ENCODE measurements at regions not wholly inside any gene's neighbourhood (a gene's known extent, or its start where the extent isn't known, plus 50 kb on each side); places are given as distances from the start of the nearest gene placed in this dataset.

GRCh38 chr3:102972350-102972749, 537.5 kb downstream of the ZPLD1 start:
- Histone ChIP-seq H3K9me3 (ENCODE audit: insufficient read depth in 2 of 2, low read depth in 1 of 2, low read length in 1 of 2) (peaks cover 0 to 6% of the 10 kb centered on the region in 2 experiments; a peak in 1 of 4 replicates), H2BK120ac (replicated peaks; ENCODE audit: low read depth, low read length) (no peak overlapping the region), H3K56ac (replicated peaks; ENCODE audit: insufficient read length, low read depth, low read length) (no peak overlapping the region), H3K4me3 (ENCODE audit: extremely low read depth in 1 of 4, insufficient read depth in 2 of 4, low read depth in 3 of 4, low read length in 4 of 4) (no peak overlapping the region), H2BK5ac (ENCODE audit: low read depth, low read length) (no peak overlapping the region), H3K79me1 (ENCODE audit: low read depth, low read length) (no peaks in the 10 kb centered on the region), H3K4me1 (replicated peaks in 1 of 4; ENCODE audit: control insufficient read depth in 3 of 4, insufficient read depth in 4 of 4, low read length in 3 of 4) (no peaks in the 10 kb centered on the region), H2BK20ac (ENCODE audit: low read length) (no peak overlapping the region), H3K79me2 (ENCODE audit: control insufficient read depth in 1 of 2, insufficient read depth in 2 of 2, low read length in 2 of 2) (no peaks in the 10 kb centered on the region), H4K8ac (ENCODE audit: extremely low read depth, insufficient read depth, low read length) (no peak overlapping the region), H2BK15ac (ENCODE audit: low read length) (no peak overlapping the region), H3K14ac (ENCODE audit: insufficient read length) (no peak overlapping the region), H3K27ac (ENCODE audit: low read depth, low read length) (no peak overlapping the region), H4K91ac (replicated peaks; ENCODE audit: insufficient read length, low read length) (no peak overlapping the region), H3K18ac (ENCODE audit: extremely low read depth, low read length) (no peak overlapping the region), H2AK5ac (ENCODE audit: low read depth, low read length) (no peak overlapping the region), H3K36me3 (ENCODE audit: control insufficient read depth in 2 of 4, insufficient read depth in 4 of 4, low read length in 3 of 4) (no peaks in the 10 kb centered on the region), H2AFZ (ENCODE audit: low read length) (no peak overlapping the region), H4K20me1 (replicated peaks in 1 of 2; ENCODE audit: control insufficient read depth in 1 of 2, insufficient read depth in 2 of 2, low read length in 2 of 2) (no peaks in the 10 kb centered on the region), H3K23me2 (ENCODE audit: low read depth, low read length) (no peaks in the 10 kb centered on the region), H4K5ac (ENCODE audit: insufficient read length, low read depth, low read length) (no peak overlapping the region), H3K23ac (ENCODE audit: insufficient read length) (no peak overlapping the region), H3K27me3 (replicated peaks in 1 of 4; ENCODE audit: control insufficient read depth in 3 of 4, extremely low read depth in 1 of 4, insufficient read depth in 3 of 4, low read length in 3 of 4) (no peaks in the 10 kb centered on the region), H2BK12ac (ENCODE audit: low read depth, low read length) (no peak overlapping the region), H3K4ac (replicated peaks; ENCODE audit: insufficient read length, low read depth, low read length) (no peak overlapping the region), H3K4me2 (ENCODE audit: insufficient read depth in 1 of 2, low read depth in 2 of 2, low read length in 2 of 2) (no peak overlapping the region), H3K9ac (replicated peaks in 1 of 4; ENCODE audit: extremely low read depth in 1 of 4, low read depth in 3 of 4, low read length in 3 of 4) (no peak overlapping the region)
- FAIRE-seq (no peak), DNase-seq (ENCODE audit: low read depth in 1 of 2, low spot score in 2 of 2) (no peak)
- ChIA-PET CTCF (ENCODE audit: partially characterized antibody) (no interaction called here), POLR2A (ENCODE audit: partially characterized antibody) (no interaction called here)
- TF ChIP-seq NRF1 (IDR thresholded peaks at IDR 0.05; ENCODE audit: low read depth, low read length) (no peak), MAFK (IDR thresholded peaks at IDR 0.05; ENCODE audit: low read depth, low read length) (no peak), TAF1 (IDR thresholded peaks at IDR 0.05; ENCODE audit: low read depth, low read length) (no peak), EP300 (IDR thresholded peaks at IDR 0.05; ENCODE audit: borderline replicate concordance in 1 of 2, low read depth in 2 of 2, low read length in 2 of 2) (no peak), KDM5A (IDR thresholded peaks at IDR 0.05; ENCODE audit: low read length) (no peak), TCF12 (IDR thresholded peaks at IDR 0.05; ENCODE audit: low read depth, low read length) (no peak), RFX5 (IDR thresholded peaks at IDR 0.05; ENCODE audit: borderline replicate concordance, low read depth, low read length) (no peak), CHD2 (IDR thresholded peaks at IDR 0.05; ENCODE audit: low read length) (no peak), CBX5 (IDR thresholded peaks at IDR 0.05; ENCODE audit: low read depth, low read length) (no peak), NANOG (IDR thresholded peaks at IDR 0.05; ENCODE audit: insufficient read depth, low read depth, low read length, poor library complexity, severe bottlenecking) (no peak), SIN3A (conservative IDR thresholded peaks at IDR 0.05 in 1 of 2, IDR thresholded peaks at IDR 0.05 in 1 of 2; ENCODE audit: low read depth in 1 of 2, low read length in 2 of 2) (no peak), HDAC6 (IDR thresholded peaks at IDR 0.05; ENCODE audit: low read depth, low read length) (no peak), JUND (IDR thresholded peaks at IDR 0.05; ENCODE audit: low read length) (no peak)
- TF ChIP-seq, protein P1, sequence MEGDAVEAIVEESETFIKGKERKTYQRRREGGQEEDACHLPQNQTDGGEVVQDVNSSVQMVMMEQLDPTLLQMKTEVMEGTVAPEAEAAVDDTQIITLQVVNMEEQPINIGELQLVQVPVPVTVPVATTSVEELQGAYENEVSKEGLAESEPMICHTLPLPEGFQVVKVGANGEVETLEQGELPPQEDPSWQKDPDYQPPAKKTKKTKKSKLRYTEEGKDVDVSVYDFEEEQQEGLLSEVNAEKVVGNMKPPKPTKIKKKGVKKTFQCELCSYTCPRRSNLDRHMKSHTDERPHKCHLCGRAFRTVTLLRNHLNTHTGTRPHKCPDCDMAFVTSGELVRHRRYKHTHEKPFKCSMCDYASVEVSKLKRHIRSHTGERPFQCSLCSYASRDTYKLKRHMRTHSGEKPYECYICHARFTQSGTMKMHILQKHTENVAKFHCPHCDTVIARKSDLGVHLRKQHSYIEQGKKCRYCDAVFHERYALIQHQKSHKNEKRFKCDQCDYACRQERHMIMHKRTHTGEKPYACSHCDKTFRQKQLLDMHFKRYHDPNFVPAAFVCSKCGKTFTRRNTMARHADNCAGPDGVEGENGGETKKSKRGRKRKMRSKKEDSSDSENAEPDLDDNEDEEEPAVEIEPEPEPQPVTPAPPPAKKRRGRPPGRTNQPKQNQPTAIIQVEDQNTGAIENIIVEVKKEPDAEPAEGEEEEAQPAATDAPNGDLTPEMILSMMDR (IDR thresholded peaks at IDR 0.05; ENCODE audit: control extremely low read depth in 1 of 3, insufficient read depth in 1 of 3, low read depth in 1 of 3, low read length in 3 of 3), result no peak
